Large intestine (tissue), 3 donors: ENCODE measurements at regions not wholly inside any gene's neighbourhood (a gene's known extent, or its start where the extent isn't known, plus 50 kb on each side); places are given as distances from the start of the nearest gene placed in this dataset.
A peak's percentile ranks its signal among the peaks of the same experiment; 100 is the strongest.

Experiments used
- DNase-seq, 2 donors: peaks; one replicate each; pipeline versions ENCODE4 v3.0.0 to v3.0.0-alpha.2; 2013
- H3K27ac ChIP-seq: one replicate; pipeline ENCODE4 v1.5.1; 2013; ENCODE audit warnings: low read length
- H3K27me3 ChIP-seq: 2 replicates; pipeline ENCODE4 v1.6.1; 2013; ENCODE audit warnings: low read length; ENCODE audit not compliant: control insufficient read depth, insufficient read depth
- H3K36me3 ChIP-seq: 2 replicates; pipeline ENCODE4 v1.6.1; 2013; ENCODE audit warnings: low read length; ENCODE audit not compliant: control insufficient read depth, insufficient read depth
- H3K4me1 ChIP-seq: one replicate; pipeline ENCODE4 v1.6.1; 2013; ENCODE audit warnings: low read length; ENCODE audit not compliant: control insufficient read depth, insufficient read depth
- H3K4me3 ChIP-seq: one replicate; pipeline ENCODE4 v1.5.1; 2013; ENCODE audit warnings: low read length
- H3K9me3 ChIP-seq: one replicate; pipeline ENCODE4 v1.6.1; 2013; ENCODE audit warnings: mild to moderate bottlenecking, low read depth, low read length, moderate library complexity; ENCODE audit not compliant: control insufficient read depth
- WGBS: methylation state at CpG from one replicate; pipeline ENCODE4 v1.1.5; 2013; ENCODE audit warnings: low lambda C conversion rate; ENCODE audit not compliant: insufficient coverage; 5-methylcytosine and 5-hydroxymethylcytosine counted together

GRCh38 chr1:234963904-234964702, 164.5 kb downstream of the TOMM20 start:
- Histone ChIP-seq H3K27me3 (no peaks in the 10 kb centered on the region), H3K9me3 (no peaks in the 10 kb centered on the region), H3K4me1 (peaks cover 61% of the 10 kb centered on the region), H3K4me3 (no peak overlapping the region), H3K36me3 (no peaks in the 10 kb centered on the region), H3K27ac (peak overlapping the region; percentile 96)
- DNase-seq, result peak; percentile 76 to 85
- WGBS, result 60% methylated on average over 1 of the region's 15 CpGs

- Histone ChIP-seq H3K27me3 (no peaks in the 10 kb centered on the region), H3K36me3 (no peaks in the 10 kb centered on the region), H3K4me3 (peak overlapping the region; percentile 1), H3K4me1 (peaks cover 62% of the 10 kb centered on the region), H3K9me3 (no peaks in the 10 kb centered on the region), H3K27ac (peak overlapping the region; percentile 96)
- 17% methylated on average over 1 of the region's 15 CpGs for WGBS
- DNase-seq, result peak in 1 of 2 donors; percentile 79
These were observed 165.3 kb downstream of the TOMM20 start for GRCh38 chr1:234963180-234963903.

GRCh38 chr1:234962340-234962989, 166.2 kb downstream of the TOMM20 start:
- H3K4me3 ChIP-seq, result no peak overlapping the region
- no peaks in the 10 kb centered on the region for H3K36me3 ChIP-seq
- DNase-seq, result no peak
- WGBS, result 50% methylated on average over 2 of the region's 9 CpGs
- H3K4me1 ChIP-seq, result peaks cover 70% of the 10 kb centered on the region
- H3K9me3 ChIP-seq, result no peaks in the 10 kb centered on the region
- no peaks in the 10 kb centered on the region for H3K27me3 ChIP-seq
- peak overlapping the region; percentile 96 for H3K27ac ChIP-seq

GRCh38 chr1:234961456-234962339, 166.9 kb downstream of the TOMM20 start:
- DNase-seq, result peak; percentile 60 to 82
- no peaks in the 10 kb centered on the region for H3K9me3 ChIP-seq
- H3K36me3 ChIP-seq, result no peaks in the 10 kb centered on the region
- 57% methylated on average over 1 of the region's 9 CpGs for WGBS
- peaks cover 78% of the 10 kb centered on the region for H3K4me1 ChIP-seq
- H3K27ac ChIP-seq, result peak overlapping the region; percentile 96
- H3K27me3 ChIP-seq, result no peaks in the 10 kb centered on the region
- H3K4me3 ChIP-seq, result no peak overlapping the region

- Histone ChIP-seq H3K36me3 (no peaks in the 10 kb centered on the region), H3K4me1 (peaks cover 86% of the 10 kb centered on the region), H3K4me3 (no peak overlapping the region), H3K9me3 (no peaks in the 10 kb centered on the region), H3K27me3 (no peaks in the 10 kb centered on the region), H3K27ac (peak overlapping the region; percentile 96)
- WGBS, result 16% methylated on average over 2 of the region's 17 CpGs
- DNase-seq, result peak; percentile 90 to 98
These were observed 167.7 kb downstream of the TOMM20 start for GRCh38 chr1:234960722-234961455.

- Histone ChIP-seq H3K27me3 (no peaks in the 10 kb centered on the region), H3K9me3 (no peaks in the 10 kb centered on the region), H3K27ac (peak overlapping the region; percentile 96), H3K36me3 (no peaks in the 10 kb centered on the region), H3K4me1 (peaks cover 98% of the 10 kb centered on the region), H3K4me3 (no peak overlapping the region)
- 60% methylated on average over 2 of the region's 21 CpGs for WGBS
- DNase-seq, result peak in 1 of 2 donors; percentile 63
These were observed 169.7 kb downstream of the TOMM20 start for GRCh38 chr1:234958706-234959657.

GRCh38 chr1:234958066-234958705, 170.5 kb downstream of the TOMM20 start:
- H3K27me3 ChIP-seq, result no peaks in the 10 kb centered on the region
- peak overlapping the region; percentile 96 for H3K27ac ChIP-seq
- H3K36me3 ChIP-seq, result no peaks in the 10 kb centered on the region
- H3K9me3 ChIP-seq, result no peaks in the 10 kb centered on the region
- no CpG with 5 or more reads among the region's 13 CpGs for WGBS
- DNase-seq, result peak in 1 of 2 donors; percentile 55
- peaks cover 95% of the 10 kb centered on the region for H3K4me1 ChIP-seq
- H3K4me3 ChIP-seq, result no peak overlapping the region

- H3K4me1 ChIP-seq, result peaks cover 88% of the 10 kb centered on the region
- no peaks in the 10 kb centered on the region for H3K27me3 ChIP-seq
These were observed 171.1 kb downstream of the TOMM20 start for GRCh38 chr1:234957330-234958065.

More at GRCh38 chr1:234957330-234958065, 171.1 kb downstream of the TOMM20 start:
- Histone ChIP-seq H3K27ac (peak overlapping the region; percentile 96), H3K4me3 (no peak overlapping the region), H3K9me3 (no peaks in the 10 kb centered on the region), H3K36me3 (no peaks in the 10 kb centered on the region)
- no CpG with 5 or more reads among the region's 14 CpGs for WGBS
- peak; percentile 87 to 92 for DNase-seq
